Right lobe of liver (tissue), 6 donors: ENCODE measurements at regions not wholly inside any gene's neighbourhood (a gene's known extent, or its start where the extent isn't known, plus 50 kb on each side); places are given as distances from the start of the nearest gene placed in this dataset.
"Not testable (repeated sequence)": the region's sequence is repeated elsewhere in the genome, so short reads cannot be mapped to it uniquely, and the experiment has no call there.

Experiments
- ATAC-seq, 4 donors: fragments of 200-7000 bp; cut with Tn5 transposase; one replicate each; pipeline ENCODE4 v1.9.1; 2020; ENCODE audit warnings: mild to moderate bottlenecking in 4 of 4, moderate library complexity in 4 of 4
- DNase-seq, 3 donors: peaks; one replicate each; pipeline ENCODE4 v3.0.0-alpha.2; 2020
- H3K27ac ChIP-seq, 3 donors: fragments of 200-600 bp; one replicate each; pipeline ENCODE4 v1.8.0; 2022
- H3K27me3 ChIP-seq, 2 donors: fragments of 200-600 bp; one replicate each; pipeline ENCODE4 v1.8.0; 2022
- H3K36me3 ChIP-seq, 4 donors: fragments of 200-600 bp; sonication (generic) in 1 of 4; one replicate each; pipeline versions ENCODE4 v1.5.1 to v1.8.0; 2017 to 2022; ENCODE audit warnings: control low read depth in 1 of 4
- H3K4me1 ChIP-seq, 4 donors: fragments of 200-600 bp; sonication (generic) in 1 of 4; one replicate each; pipeline versions ENCODE4 v1.5.1 to v1.8.0; 2017 to 2022; ENCODE audit warnings: control low read depth in 1 of 4
- H3K4me3 ChIP-seq, 3 donors: fragments of 200-600 bp; one replicate each; pipeline ENCODE4 v1.8.0; 2022
- H3K9me3 ChIP-seq, 4 donors: fragments of 200-600 bp; sonication (generic) in 1 of 4; one replicate each; pipeline versions ENCODE4 v1.5.1 to v1.8.0; 2017 to 2022; ENCODE audit warnings: control low read depth in 1 of 4
- POLR2A ChIP-seq: fragments of 450-650 bp; IDR thresholded peaks from one replicate; pipeline ENCODE4 v1.6.1; 2017; ENCODE audit warnings: antibody characterized with exemption, mild to moderate bottlenecking
- WGBS: methylation state at CpG from one replicate; pipeline ENCODE4 v1.1.6; 2018; ENCODE audit warnings: low coverage, low lambda C conversion rate; ENCODE audit not compliant: insufficient coverage; ENCODE audit errors: missing lambda C conversion rate; 5-methylcytosine and 5-hydroxymethylcytosine counted together
- intact Hi-C, 2 donors: fragments of 100-400 bp; cut with DNase I; formaldehyde crosslinking; loops; one replicate each; pipeline versions ENCODE4 v1.11.2 to v1.14.1; 2022
- TF ChIP-seq, protein P1 (sequence below), 4 donors: fragments of 200-600 bp in 3 of 4; fragments of 450-650 bp in 1 of 4; IDR thresholded peaks; one replicate each; pipeline versions ENCODE4 v1.5.1 to v1.8.0; 2016 to 2022; ENCODE audit warnings: antibody characterized with exemption in 4 of 4, mild to moderate bottlenecking in 2 of 4
- donor health status: DM: no; HTN: yes; CAD: no.
- donor health status: DM: no; HTN: no; CAD: no.
- donor health status: DM: no; HTN: no; CAD: no.
- donor health status: DM: no; HTN: yes; CAD: no.
- donor health status: DM: no; HTN: yes; CAD: no.

DNA sequence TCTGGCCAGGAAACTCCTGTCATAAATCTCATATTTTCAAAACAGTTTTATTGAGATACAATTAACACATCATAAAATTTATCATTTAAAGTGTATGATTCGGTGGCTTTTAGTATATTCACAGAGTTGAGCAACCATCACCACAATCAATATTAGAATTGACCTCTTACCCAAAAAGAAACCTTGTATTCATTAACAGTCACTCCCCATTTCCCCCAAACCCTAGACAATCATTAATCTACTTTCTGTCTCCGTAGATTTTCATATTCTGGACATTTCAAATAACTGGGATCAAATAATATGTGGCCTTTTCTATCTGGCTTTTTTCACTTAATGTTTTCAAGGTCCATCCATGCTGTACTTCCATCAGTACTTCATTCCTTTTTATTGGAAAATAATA is 145.7 kb upstream of the RORA start:
- Histone ChIP-seq H3K36me3 (no peaks in the 10 kb centered on the region), H3K27me3 (no peaks in the 10 kb centered on the region), H3K27ac (peak overlapping the region in 2 of 3 donors; percentile 58 to 79), H3K9me3 (no peaks in the 10 kb centered on the region), H3K4me3 (no peak overlapping the region), H3K4me1 (peaks cover 0 to 34% (median 7%) of the 10 kb centered on the region in 4 donors)
- ATAC-seq (peak; percentile 66 to 87 (median 76)), DNase-seq (no peak)
- intact Hi-C loops, result loop anchor here in 1 of 2 donors (10.0 kb wide), 1 partner anchor 140 kb away; no protein-coding TSS in a partner anchor
- TF ChIP-seq, protein P1, sequence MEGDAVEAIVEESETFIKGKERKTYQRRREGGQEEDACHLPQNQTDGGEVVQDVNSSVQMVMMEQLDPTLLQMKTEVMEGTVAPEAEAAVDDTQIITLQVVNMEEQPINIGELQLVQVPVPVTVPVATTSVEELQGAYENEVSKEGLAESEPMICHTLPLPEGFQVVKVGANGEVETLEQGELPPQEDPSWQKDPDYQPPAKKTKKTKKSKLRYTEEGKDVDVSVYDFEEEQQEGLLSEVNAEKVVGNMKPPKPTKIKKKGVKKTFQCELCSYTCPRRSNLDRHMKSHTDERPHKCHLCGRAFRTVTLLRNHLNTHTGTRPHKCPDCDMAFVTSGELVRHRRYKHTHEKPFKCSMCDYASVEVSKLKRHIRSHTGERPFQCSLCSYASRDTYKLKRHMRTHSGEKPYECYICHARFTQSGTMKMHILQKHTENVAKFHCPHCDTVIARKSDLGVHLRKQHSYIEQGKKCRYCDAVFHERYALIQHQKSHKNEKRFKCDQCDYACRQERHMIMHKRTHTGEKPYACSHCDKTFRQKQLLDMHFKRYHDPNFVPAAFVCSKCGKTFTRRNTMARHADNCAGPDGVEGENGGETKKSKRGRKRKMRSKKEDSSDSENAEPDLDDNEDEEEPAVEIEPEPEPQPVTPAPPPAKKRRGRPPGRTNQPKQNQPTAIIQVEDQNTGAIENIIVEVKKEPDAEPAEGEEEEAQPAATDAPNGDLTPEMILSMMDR (IDR thresholded peaks at IDR 0.05), result no peak
- TF ChIP-seq POLR2A, result no peak
- 26% methylated on average over 2 of the region's 2 CpGs for WGBS

DNA sequence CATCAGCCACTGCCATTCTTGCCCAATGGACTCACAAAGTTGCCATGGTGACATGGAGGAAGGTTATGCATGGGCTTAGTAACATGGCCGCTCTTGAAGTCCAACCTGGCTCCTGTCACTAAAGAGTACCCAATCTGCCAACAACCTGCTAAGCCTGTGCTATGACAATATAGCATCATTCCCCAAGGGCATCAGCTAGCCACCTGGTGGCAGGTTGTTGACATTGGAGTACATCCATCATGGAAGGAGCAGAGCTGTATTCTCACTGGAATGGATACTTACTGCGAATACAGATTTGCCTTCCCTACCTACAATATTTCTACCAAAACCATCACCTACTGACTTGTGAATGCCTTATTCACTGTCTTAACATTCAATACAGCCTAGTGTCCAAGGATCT is 138.9 kb upstream of the RORA start:
- Histone ChIP-seq H3K9me3 (no peaks in the 10 kb centered on the region), H3K36me3 (no peaks in the 10 kb centered on the region), H3K27ac (no peak overlapping the region), H3K4me1 (peaks cover 0 to 5% (median 0%) of the 10 kb centered on the region in 4 donors), H3K27me3 (no peaks in the 10 kb centered on the region), H3K4me3 (no peak overlapping the region)
- WGBS, result 90% methylated on average over 1 of the region's 2 CpGs
- peak in 2 of 4 donors; percentile 22 to 39 for ATAC-seq
- intact Hi-C loops, result no loop called here
- TF ChIP-seq POLR2A, result no peak
- TF ChIP-seq, protein P1 (IDR thresholded peaks at IDR 0.05), result peak in 2 of 4 donors; percentile 10 to 23
- no peak for DNase-seq

DNA sequence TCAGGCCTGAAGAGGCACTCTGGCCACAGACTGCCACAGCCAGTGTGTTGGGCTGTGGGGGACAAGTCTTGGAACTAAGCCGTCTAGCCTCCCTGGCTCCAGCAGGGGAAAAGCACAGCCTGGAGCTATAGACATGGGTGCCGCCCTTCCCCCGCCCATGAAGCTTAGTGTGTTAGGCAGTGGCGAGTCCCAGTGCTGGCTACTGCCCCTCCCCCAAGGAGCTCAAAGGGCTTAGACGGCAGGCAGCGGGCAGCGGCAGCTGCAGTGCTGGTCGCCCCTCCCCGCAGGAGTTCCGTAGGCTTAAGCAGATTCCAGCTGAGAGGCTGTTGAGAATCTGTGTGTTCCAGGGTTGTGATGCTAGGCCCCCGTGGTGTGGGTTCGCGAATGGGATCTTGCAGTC is 135.8 kb upstream of the RORA start:
- no peaks in the 10 kb centered on the region for H3K9me3 ChIP-seq
- DNase-seq (peak in 1 of 3 donors; percentile 16), ATAC-seq (no peak)
- H3K27me3 ChIP-seq, result no peaks in the 10 kb centered on the region
- no CpG with 5 or more reads among the region's 13 CpGs for WGBS
- intact Hi-C loops, result no loop called here
- H3K4me1 ChIP-seq, result no peaks in the 10 kb centered on the region
- H3K36me3 ChIP-seq, result no peaks in the 10 kb centered on the region
- TF ChIP-seq, protein P1 (IDR thresholded peaks at IDR 0.05), result no peak
- no peak for TF ChIP-seq POLR2A
- H3K27ac ChIP-seq, result no peak overlapping the region
- no peak overlapping the region for H3K4me3 ChIP-seq

DNA sequence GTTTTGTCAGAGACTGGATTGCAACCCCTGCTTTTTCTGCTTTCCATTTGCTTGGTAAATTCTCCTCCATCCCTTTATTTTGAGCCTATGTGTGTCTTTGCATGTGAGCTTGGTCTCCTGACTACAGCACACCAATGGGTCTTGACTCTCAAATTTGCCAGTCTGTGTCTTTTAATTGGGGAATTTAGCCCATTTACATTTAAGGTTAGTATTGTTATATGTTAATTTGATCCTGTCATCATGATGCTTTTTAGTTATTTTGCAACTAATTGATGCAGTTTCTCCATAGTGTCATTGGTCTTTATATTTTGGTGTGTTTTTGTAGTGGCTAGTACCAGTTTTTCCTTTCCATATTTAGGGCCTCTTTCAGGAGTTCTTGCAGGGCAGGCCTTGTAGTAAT is 133.8 kb upstream of the RORA start:
- H3K4me3 ChIP-seq, H3K27ac ChIP-seq, DNase-seq, H3K4me1 ChIP-seq, H3K27me3 ChIP-seq, ATAC-seq, H3K9me3 ChIP-seq, H3K36me3 ChIP-seq, intact Hi-C loops: not testable (repeated sequence)

DNA sequence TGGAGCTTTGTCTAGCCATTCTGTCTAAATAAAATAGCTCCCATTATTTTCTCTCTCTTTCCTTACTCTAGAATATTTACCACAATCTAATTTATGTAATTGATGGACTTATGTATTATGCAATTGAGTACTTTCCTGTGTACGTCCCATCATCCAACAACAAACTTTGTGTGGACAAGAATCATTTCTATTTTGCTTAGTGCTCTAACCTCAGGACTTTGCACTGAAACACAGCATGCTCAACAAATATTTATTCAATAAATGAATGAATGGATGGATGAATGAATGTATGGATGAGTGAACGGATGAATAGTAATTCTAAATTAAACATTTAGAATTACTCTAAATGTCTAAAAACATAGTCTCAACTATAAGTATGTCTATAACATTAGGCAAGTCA is 115.2 kb upstream of the RORA start:
- Histone ChIP-seq H3K9me3 (no peaks in the 10 kb centered on the region), H3K36me3 (no peaks in the 10 kb centered on the region), H3K4me1 (peaks cover 0 to 9% (median 0%) of the 10 kb centered on the region in 4 donors), H3K27ac (no peak overlapping the region), H3K4me3 (no peak overlapping the region), H3K27me3 (no peaks in the 10 kb centered on the region)
- no peak for DNase-seq
- intact Hi-C loops, result no loop called here
- ATAC-seq, result peak in 2 of 4 donors; percentile 33 to 49
- no peak for TF ChIP-seq POLR2A
- TF ChIP-seq, protein P1 (IDR thresholded peaks at IDR 0.05), result no peak
- WGBS, result 37% methylated on average over 2 of the region's 2 CpGs
